ENCODE measurements at regions not wholly inside any gene's neighbourhood (a gene's known extent, or its start where the extent isn't known, plus 50 kb on each side); places are given as distances from the start of the nearest gene placed in this dataset.

- DNase-seq (no peak), ATAC-seq (no peak)
- intact Hi-C loops (cut with DNase I, micrococcal nuclease), result no loop called here
- Histone ChIP-seq H3K4me3 (no peak overlapping the region), H3K36me3 (ENCODE audit: low read depth) (no peaks in the 10 kb centered on the region), H3K4me1 (ENCODE audit: low read depth) (no peaks in the 10 kb centered on the region), H3K9me3 (no peaks in the 10 kb centered on the region)
- no peak for TF ChIP-seq CTCF (IDR thresholded peaks at IDR 0.05)
Measured at GRCh38 chr10:130251766-130252165, 115.6 kb downstream of the GLRX3 start.

GRCh38 chr10:130254243-130254642 is 118.1 kb downstream of the GLRX3 start:
- TF ChIP-seq CTCF (IDR thresholded peaks at IDR 0.05), result no peak
- no peak for DNase-seq
- intact Hi-C loops (cut with DNase I, micrococcal nuclease), result no loop called here
- Histone ChIP-seq H3K4me1 (ENCODE audit: low read depth) (no peaks in the 10 kb centered on the region), H3K4me3 (no peak overlapping the region), H3K36me3 (ENCODE audit: low read depth) (no peaks in the 10 kb centered on the region), H3K9me3 (no peaks in the 10 kb centered on the region)
- ATAC-seq, result no peak

- intact Hi-C loops (cut with DNase I, micrococcal nuclease), result no loop called here
- no peak for TF ChIP-seq CTCF (IDR thresholded peaks at IDR 0.05)
- no peak for ATAC-seq
Measured at GRCh38 chr10:130254662-130255061, 118.5 kb downstream of the GLRX3 start.

GRCh38 chr10:130255777-130256176 is 119.6 kb downstream of the GLRX3 start:
- intact Hi-C loops (cut with DNase I, micrococcal nuclease), result no loop called here
- no peaks in the 10 kb centered on the region for H3K36me3 ChIP-seq (ENCODE audit: low read depth)
- no peak for TF ChIP-seq CTCF (IDR thresholded peaks at IDR 0.05)
- no peaks in the 10 kb centered on the region for H3K9me3 ChIP-seq
- no peak for DNase-seq
- H3K4me3 ChIP-seq, result no peak overlapping the region
- no peak for ATAC-seq
- H3K4me1 ChIP-seq (ENCODE audit: low read depth), result no peaks in the 10 kb centered on the region

More at GRCh38 chr10:130254662-130255061, 118.5 kb downstream of the GLRX3 start:
- Histone ChIP-seq H3K36me3 (ENCODE audit: low read depth) (no peaks in the 10 kb centered on the region), H3K9me3 (no peaks in the 10 kb centered on the region), H3K4me1 (ENCODE audit: low read depth) (no peaks in the 10 kb centered on the region), H3K4me3 (no peak overlapping the region)
- no peak for DNase-seq

GRCh38 chr10:130257897-130258296 is 121.7 kb downstream of the GLRX3 start:
- Histone ChIP-seq H3K36me3 (ENCODE audit: low read depth) (no peaks in the 10 kb centered on the region), H3K4me1 (ENCODE audit: low read depth) (no peaks in the 10 kb centered on the region), H3K9me3 (no peaks in the 10 kb centered on the region), H3K4me3 (no peak overlapping the region)
- intact Hi-C loops (cut with DNase I, micrococcal nuclease), result no loop called here
- ATAC-seq, result no peak
- no peak for DNase-seq
- no peak for TF ChIP-seq CTCF (IDR thresholded peaks at IDR 0.05)

GRCh38 chr10:130259380-130259779 is 123.2 kb downstream of the GLRX3 start:
- Histone ChIP-seq H3K4me3 (no peak overlapping the region), H3K36me3 (ENCODE audit: low read depth) (no peaks in the 10 kb centered on the region), H3K9me3 (no peaks in the 10 kb centered on the region), H3K4me1 (ENCODE audit: low read depth) (no peaks in the 10 kb centered on the region)
- DNase-seq, result no peak
- intact Hi-C loops (cut with DNase I, micrococcal nuclease), result no loop called here
- TF ChIP-seq CTCF (IDR thresholded peaks at IDR 0.05), result no peak
- no peak for ATAC-seq
